ENCODE measurements at regions not wholly inside any gene's neighbourhood (a gene's known extent, or its start where the extent isn't known, plus 50 kb on each side); places are given as distances from the start of the nearest gene placed in this dataset.

DNA sequence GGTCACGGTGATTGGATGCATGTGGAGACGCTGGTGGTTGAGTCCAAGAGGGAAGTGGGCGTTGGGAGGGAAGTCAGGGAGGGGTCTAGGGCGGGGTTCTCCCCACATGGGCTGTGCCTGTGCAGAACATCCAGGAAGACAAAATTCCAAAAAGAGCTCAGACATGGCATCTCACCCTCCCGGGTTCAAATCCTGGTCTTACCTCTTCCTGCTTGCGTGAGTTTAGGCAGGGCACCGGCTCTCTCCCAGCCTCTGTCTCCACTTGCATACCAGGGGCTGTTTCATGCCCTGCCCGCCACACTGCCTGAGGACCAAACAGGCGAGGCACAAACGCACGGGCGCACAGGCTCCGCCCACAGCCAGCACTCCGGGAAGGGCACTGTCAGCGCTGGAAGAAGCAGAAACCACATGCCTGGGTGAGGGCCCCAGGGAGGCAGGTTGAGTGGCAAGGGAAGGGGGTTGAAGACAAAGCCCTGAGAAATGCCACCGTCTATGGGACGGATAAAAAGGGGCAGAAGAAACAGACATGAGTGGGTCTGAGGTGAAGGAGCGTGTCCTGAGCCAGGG is 123.6 kb upstream of the SOX1 start:
- no peak overlapping the region for H3K4me3 ChIP-seq (ENCODE audit: low read depth, low read length)
- DNase-seq (ENCODE audit: low read depth, low spot score), result no peak
- peaks cover 79% of the 10 kb centered on the region for H3K9me3 ChIP-seq (ENCODE audit: control insufficient read depth, insufficient read depth, low read length)
- H3K27ac ChIP-seq (ENCODE audit: low read depth, low read length), result no peak overlapping the region
- TF ChIP-seq, protein P1, sequence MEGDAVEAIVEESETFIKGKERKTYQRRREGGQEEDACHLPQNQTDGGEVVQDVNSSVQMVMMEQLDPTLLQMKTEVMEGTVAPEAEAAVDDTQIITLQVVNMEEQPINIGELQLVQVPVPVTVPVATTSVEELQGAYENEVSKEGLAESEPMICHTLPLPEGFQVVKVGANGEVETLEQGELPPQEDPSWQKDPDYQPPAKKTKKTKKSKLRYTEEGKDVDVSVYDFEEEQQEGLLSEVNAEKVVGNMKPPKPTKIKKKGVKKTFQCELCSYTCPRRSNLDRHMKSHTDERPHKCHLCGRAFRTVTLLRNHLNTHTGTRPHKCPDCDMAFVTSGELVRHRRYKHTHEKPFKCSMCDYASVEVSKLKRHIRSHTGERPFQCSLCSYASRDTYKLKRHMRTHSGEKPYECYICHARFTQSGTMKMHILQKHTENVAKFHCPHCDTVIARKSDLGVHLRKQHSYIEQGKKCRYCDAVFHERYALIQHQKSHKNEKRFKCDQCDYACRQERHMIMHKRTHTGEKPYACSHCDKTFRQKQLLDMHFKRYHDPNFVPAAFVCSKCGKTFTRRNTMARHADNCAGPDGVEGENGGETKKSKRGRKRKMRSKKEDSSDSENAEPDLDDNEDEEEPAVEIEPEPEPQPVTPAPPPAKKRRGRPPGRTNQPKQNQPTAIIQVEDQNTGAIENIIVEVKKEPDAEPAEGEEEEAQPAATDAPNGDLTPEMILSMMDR (IDR thresholded peaks at IDR 0.05; ENCODE audit: low read depth, low read length), result no peak
- no peaks in the 10 kb centered on the region for H3K27me3 ChIP-seq (ENCODE audit: control insufficient read depth, insufficient read depth, low read length)
- ChIA-PET POLR2A (no interaction called here), CTCF (interaction anchor here (0.5 kb wide), 1 partner anchor 20 kb away, joined by 5 read pairs; no protein-coding TSS in a partner anchor)

DNA sequence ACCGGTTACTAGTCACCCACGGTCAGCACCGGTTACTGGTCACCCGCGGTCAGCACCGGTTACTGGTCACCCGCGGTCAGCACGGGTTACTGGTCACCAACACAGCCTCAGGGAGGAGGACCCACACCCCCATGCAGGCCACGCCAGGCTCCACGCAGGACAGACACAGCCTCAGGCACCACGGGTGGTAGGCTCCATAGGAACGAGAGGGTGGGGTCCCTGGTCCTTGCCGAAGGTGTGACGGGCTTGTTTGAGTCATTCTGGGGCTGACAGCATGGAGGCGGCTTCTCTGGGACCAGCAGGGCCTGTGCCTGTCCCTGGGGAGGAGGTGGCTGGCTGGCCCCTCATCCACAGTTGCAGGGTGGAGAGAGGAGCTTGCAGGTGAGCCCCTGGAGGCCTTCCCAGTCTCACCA is 122.8 kb upstream of the SOX1 start:
- Histone ChIP-seq H3K27me3 (ENCODE audit: control insufficient read depth, insufficient read depth, low read length) (no peaks in the 10 kb centered on the region), H3K27ac (ENCODE audit: low read depth, low read length) (no peak overlapping the region), H3K9me3 (ENCODE audit: control insufficient read depth, insufficient read depth, low read length) (peaks cover 82% of the 10 kb centered on the region), H3K4me3 (ENCODE audit: low read depth, low read length) (no peak overlapping the region)
- ChIA-PET CTCF (no interaction called here), POLR2A (no interaction called here)
- TF ChIP-seq, protein P1 (IDR thresholded peaks at IDR 0.05; ENCODE audit: low read depth, low read length), result no peak
- DNase-seq (ENCODE audit: low read depth, low spot score), result no peak

DNA sequence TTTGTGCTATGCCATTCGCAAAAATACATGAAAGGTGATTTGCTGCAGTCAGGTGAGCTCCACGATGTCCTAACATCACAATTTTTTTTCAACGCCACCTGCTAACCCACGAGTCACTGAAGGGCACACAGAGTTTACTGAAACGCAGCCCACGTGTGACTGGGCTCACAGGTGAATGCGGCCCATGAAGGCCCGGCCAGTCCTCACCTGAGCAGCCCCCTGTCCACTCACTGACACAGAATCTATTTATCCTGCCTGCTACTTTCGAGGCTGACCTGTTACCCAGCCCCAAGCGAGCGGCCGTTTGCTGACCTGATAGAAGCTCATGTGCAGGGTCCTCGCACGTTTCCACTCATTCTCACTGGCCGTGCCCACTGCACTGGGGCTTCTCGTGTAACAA is 121.9 kb upstream of the SOX1 start:
- TF ChIP-seq, protein P1 (IDR thresholded peaks at IDR 0.05; ENCODE audit: low read depth, low read length), result no peak
- ChIA-PET POLR2A (no interaction called here), CTCF (no interaction called here)
- DNase-seq (ENCODE audit: low read depth, low spot score), result no peak
- H3K27ac ChIP-seq (ENCODE audit: low read depth, low read length), result no peak overlapping the region
- no peaks in the 10 kb centered on the region for H3K27me3 ChIP-seq (ENCODE audit: control insufficient read depth, insufficient read depth, low read length)
- peaks cover 84% of the 10 kb centered on the region for H3K9me3 ChIP-seq (ENCODE audit: control insufficient read depth, insufficient read depth, low read length)
- H3K4me3 ChIP-seq (ENCODE audit: low read depth, low read length), result no peak overlapping the region

DNA sequence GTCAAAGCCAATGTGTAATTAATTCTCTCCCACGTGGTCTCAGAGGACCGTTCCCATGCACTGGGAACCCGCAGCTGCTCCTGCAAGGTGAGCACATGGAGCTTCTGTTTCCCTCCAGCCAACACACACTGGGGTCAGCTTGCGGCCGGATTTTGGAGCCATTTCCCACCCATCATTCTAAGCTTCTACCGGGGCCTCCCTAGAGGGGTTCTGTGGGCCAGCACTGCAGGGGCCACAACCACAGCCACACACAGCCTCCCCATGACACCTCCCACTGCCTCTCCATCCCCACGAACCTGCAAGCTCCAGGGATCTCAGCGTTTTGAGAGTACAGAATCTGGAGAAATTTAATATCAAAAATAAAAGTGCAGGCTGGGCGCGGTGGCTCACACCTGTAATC is 120.7 kb upstream of the SOX1 start:
- no peak for DNase-seq (ENCODE audit: low read depth, low spot score)
- no peak overlapping the region for H3K27ac ChIP-seq (ENCODE audit: low read depth, low read length)
- POLR2A ChIA-PET, result no interaction called here
- H3K9me3 ChIP-seq (ENCODE audit: control insufficient read depth, insufficient read depth, low read length), result peaks cover 87% of the 10 kb centered on the region
- TF ChIP-seq, protein P1 (IDR thresholded peaks at IDR 0.05; ENCODE audit: low read depth, low read length), result no peak
- CTCF ChIA-PET, result no interaction called here
- no peaks in the 10 kb centered on the region for H3K27me3 ChIP-seq (ENCODE audit: control insufficient read depth, insufficient read depth, low read length)
- no peak overlapping the region for H3K4me3 ChIP-seq (ENCODE audit: low read depth, low read length)

DNA sequence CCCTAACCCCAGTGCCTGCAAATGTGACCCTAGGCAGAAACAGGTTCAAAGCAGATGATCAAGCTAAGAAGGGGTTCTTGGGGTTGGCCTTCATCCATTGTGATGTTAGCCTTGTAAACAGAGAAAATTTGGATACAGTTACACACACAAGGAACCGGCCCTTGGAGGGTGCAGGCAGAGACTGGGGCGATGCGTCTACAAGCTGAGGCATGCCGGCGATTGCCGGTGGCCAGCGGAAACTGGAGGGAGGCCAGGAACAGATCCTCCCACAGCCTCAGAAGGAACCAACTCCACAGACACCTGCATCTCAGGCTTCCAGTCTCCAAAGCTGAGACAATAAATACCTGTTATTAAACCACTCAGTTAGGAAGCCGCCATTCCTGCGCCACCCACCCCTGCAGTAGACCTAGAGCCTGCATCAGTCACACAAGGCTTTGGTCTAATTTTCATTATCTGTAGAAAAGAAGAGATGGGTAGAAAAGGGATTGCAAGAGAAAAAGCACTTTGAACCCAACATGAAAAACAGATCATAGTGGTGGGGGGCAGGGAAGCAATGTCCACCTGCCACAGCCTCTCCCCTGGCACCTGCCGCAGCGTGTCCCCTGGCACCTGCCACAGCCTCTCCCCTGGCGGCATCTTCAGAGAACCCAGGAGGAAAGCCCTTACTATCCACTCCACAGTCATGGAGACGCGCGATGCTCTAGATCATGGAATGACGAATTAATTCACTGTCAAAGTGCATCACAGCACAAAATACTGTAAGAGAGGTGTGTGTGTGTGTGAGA is 119.7 kb upstream of the SOX1 start:
- Histone ChIP-seq H3K27ac (ENCODE audit: low read depth, low read length) (no peak overlapping the region), H3K4me3 (ENCODE audit: low read depth, low read length) (no peak overlapping the region), H3K9me3 (ENCODE audit: control insufficient read depth, insufficient read depth, low read length) (peaks cover 88% of the 10 kb centered on the region), H3K27me3 (ENCODE audit: control insufficient read depth, insufficient read depth, low read length) (no peaks in the 10 kb centered on the region)
- DNase-seq (ENCODE audit: low read depth, low spot score), result no peak
- POLR2A ChIA-PET, result no interaction called here
- CTCF ChIA-PET, result no interaction called here
- TF ChIP-seq, protein P1 (IDR thresholded peaks at IDR 0.05; ENCODE audit: low read depth, low read length), result no peak
